ENCODE measurements at regions not wholly inside any gene's neighbourhood (a gene's known extent, or its start where the extent isn't known, plus 50 kb on each side); places are given as distances from the start of the nearest gene placed in this dataset.

GRCh38 chr13:104327211-104327610 is 1261.0 kb upstream of the SLC10A2 start:
- Histone ChIP-seq H4K20me1 (ENCODE audit: insufficient read depth, low read length) (no peaks in the 10 kb centered on the region), H3K9ac (ENCODE audit: low read length) (no peak overlapping the region), H3K36me3 (replicated peaks; ENCODE audit: low read depth, low read length) (no peaks in the 10 kb centered on the region), H3K9me3 (ENCODE audit: insufficient read depth, low read length) (no peaks in the 10 kb centered on the region), H3K4me2 (ENCODE audit: low read length) (no peak overlapping the region), H3K4me3 (ENCODE audit: low read length) (no peak overlapping the region), H3K27ac (ENCODE audit: low read length) (no peak overlapping the region), H3K79me2 (ENCODE audit: low read length) (no peaks in the 10 kb centered on the region), H3K4me1 (ENCODE audit: low read length) (no peaks in the 10 kb centered on the region), H3K27me3 (ENCODE audit: low read depth, low read length) (no peaks in the 10 kb centered on the region), H2AFZ (ENCODE audit: low read depth, low read length) (no peak overlapping the region)
- TF ChIP-seq CTCF (IDR thresholded peaks at IDR 0.05; ENCODE audit: low read depth, low read length) (no peak), EZH2phosphoT487 (IDR thresholded peaks at IDR 0.05; ENCODE audit: low read depth) (no peak)

GRCh38 chr13:104326523-104326922 is 1260.3 kb upstream of the SLC10A2 start:
- Histone ChIP-seq H3K36me3 (replicated peaks; ENCODE audit: low read depth, low read length) (no peaks in the 10 kb centered on the region), H3K79me2 (ENCODE audit: low read length) (no peaks in the 10 kb centered on the region), H3K27me3 (ENCODE audit: low read depth, low read length) (no peaks in the 10 kb centered on the region), H2AFZ (ENCODE audit: low read depth, low read length) (no peak overlapping the region), H4K20me1 (ENCODE audit: insufficient read depth, low read length) (no peaks in the 10 kb centered on the region), H3K9ac (ENCODE audit: low read length) (no peak overlapping the region), H3K4me1 (ENCODE audit: low read length) (no peaks in the 10 kb centered on the region), H3K9me3 (ENCODE audit: insufficient read depth, low read length) (no peaks in the 10 kb centered on the region), H3K27ac (ENCODE audit: low read length) (no peak overlapping the region), H3K4me3 (ENCODE audit: low read length) (no peak overlapping the region), H3K4me2 (ENCODE audit: low read length) (no peak overlapping the region)
- TF ChIP-seq EZH2phosphoT487 (IDR thresholded peaks at IDR 0.05; ENCODE audit: low read depth) (no peak), CTCF (IDR thresholded peaks at IDR 0.05; ENCODE audit: low read depth, low read length) (no peak)

GRCh38 chr13:104321756-104322155 is 1255.5 kb upstream of the SLC10A2 start:
- no peak overlapping the region for H3K9ac ChIP-seq (ENCODE audit: low read length)
- no peak overlapping the region for H3K27ac ChIP-seq (ENCODE audit: low read length)
- H2AFZ ChIP-seq (ENCODE audit: low read depth, low read length) = no peak overlapping the region
- no peak overlapping the region for H3K4me2 ChIP-seq (ENCODE audit: low read length)
- no peaks in the 10 kb centered on the region for H4K20me1 ChIP-seq (ENCODE audit: insufficient read depth, low read length)
- no peaks in the 10 kb centered on the region for H3K27me3 ChIP-seq (ENCODE audit: low read depth, low read length)
- H3K4me1 ChIP-seq (ENCODE audit: low read length) = no peaks in the 10 kb centered on the region
- H3K9me3 ChIP-seq (ENCODE audit: insufficient read depth, low read length) = no peaks in the 10 kb centered on the region
- TF ChIP-seq CTCF (IDR thresholded peaks at IDR 0.05; ENCODE audit: low read depth, low read length) = no peak
- no peaks in the 10 kb centered on the region for H3K79me2 ChIP-seq (ENCODE audit: low read length)
- H3K4me3 ChIP-seq (ENCODE audit: low read length) = no peak overlapping the region
- no peaks in the 10 kb centered on the region for H3K36me3 ChIP-seq (replicated peaks; ENCODE audit: low read depth, low read length)

GRCh38 chr13:104320446-104320845 is 1254.2 kb upstream of the SLC10A2 start:
- H3K27ac ChIP-seq (ENCODE audit: low read length) = no peak overlapping the region
- H3K36me3 ChIP-seq (replicated peaks; ENCODE audit: low read depth, low read length) = no peaks in the 10 kb centered on the region
- H2AFZ ChIP-seq (ENCODE audit: low read depth, low read length) = no peak overlapping the region
- TF ChIP-seq CTCF (IDR thresholded peaks at IDR 0.05; ENCODE audit: low read depth, low read length) = no peak
- TF ChIP-seq EZH2phosphoT487 (IDR thresholded peaks at IDR 0.05; ENCODE audit: low read depth) = no peak
- H3K4me3 ChIP-seq (ENCODE audit: low read length) = no peak overlapping the region
- no peaks in the 10 kb centered on the region for H3K27me3 ChIP-seq (ENCODE audit: low read depth, low read length)
- H3K4me1 ChIP-seq (ENCODE audit: low read length) = no peaks in the 10 kb centered on the region
- H3K9ac ChIP-seq (ENCODE audit: low read length) = no peak overlapping the region
- no peaks in the 10 kb centered on the region for H3K9me3 ChIP-seq (ENCODE audit: insufficient read depth, low read length)
- H3K79me2 ChIP-seq (ENCODE audit: low read length) = no peaks in the 10 kb centered on the region
- H3K4me2 ChIP-seq (ENCODE audit: low read length) = no peak overlapping the region
- H4K20me1 ChIP-seq (ENCODE audit: insufficient read depth, low read length) = no peaks in the 10 kb centered on the region

Measured in OCI-LY3 (cell line).